ENCODE measurements at regions not wholly inside any gene's neighbourhood (a gene's known extent, or its start where the extent isn't known, plus 50 kb on each side); places are given as distances from the start of the nearest gene placed in this dataset.

DNA sequence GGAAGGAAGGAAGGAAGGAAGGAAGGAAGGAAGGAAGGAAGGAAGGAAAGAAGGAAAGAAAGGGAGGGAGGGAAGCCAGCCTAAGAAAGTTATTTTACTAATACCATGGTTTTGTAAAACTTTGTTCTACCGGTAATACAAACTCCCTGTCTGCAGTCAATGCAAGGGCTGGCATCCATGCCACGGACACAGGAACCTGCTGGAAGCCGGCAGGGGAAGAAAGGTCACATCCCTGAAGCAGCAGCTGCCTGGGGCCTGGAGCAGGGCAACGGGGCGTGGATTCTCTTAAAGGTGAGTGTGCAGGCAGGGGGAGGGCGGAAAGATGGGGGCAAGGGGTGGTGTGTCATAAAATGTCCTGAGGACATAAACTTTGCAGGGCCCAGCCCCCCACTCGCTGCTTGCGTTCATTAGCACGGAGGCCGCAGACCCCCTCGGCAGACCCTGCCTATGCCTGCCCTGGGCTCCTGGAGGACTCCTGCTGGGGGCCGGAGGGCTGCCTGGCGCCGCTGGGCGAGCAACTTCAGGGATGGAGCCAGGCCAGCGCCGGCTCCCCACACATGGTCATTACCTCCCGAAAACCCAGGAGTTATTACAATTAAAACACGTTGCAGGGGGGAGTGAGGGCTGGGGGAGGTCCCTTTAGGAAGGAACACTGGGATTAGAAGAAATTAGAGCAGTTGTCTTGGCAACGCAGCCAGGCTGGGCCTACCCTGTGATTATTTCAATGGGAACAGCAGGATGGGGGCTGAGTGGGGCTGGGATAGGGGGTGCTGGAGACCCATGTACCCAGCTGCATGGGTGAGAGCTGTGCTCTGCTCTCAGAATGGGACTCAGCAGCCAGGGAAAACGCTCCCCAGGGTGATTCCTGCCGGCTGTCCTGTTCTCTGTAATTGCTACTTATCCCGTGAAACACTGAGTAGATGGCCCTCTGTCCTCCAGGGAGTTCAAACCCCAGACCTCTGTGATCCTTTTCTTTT is 257.9 kb downstream of the SOX9 start:
- no peak for ATAC-seq
- TF ChIP-seq, protein P1, sequence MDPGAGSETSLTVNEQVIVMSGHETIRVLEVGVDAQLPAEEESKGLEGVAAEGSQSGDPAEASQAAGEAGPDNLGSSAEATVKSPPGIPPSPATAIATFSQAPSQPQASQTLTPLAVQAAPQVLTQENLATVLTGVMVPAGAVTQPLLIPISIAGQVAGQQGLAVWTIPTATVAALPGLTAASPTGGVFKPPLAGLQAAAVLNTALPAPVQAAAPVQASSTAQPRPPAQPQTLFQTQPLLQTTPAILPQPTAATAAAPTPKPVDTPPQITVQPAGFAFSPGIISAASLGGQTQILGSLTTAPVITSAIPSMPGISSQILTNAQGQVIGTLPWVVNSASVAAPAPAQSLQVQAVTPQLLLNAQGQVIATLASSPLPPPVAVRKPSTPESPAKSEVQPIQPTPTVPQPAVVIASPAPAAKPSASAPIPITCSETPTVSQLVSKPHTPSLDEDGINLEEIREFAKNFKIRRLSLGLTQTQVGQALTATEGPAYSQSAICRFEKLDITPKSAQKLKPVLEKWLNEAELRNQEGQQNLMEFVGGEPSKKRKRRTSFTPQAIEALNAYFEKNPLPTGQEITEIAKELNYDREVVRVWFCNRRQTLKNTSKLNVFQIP (CRISPR knock-in tag; IDR thresholded peaks at IDR 0.05; ENCODE audit: borderline replicate concordance, low read depth), result no peak
- peak; percentile 52; the same call in 1 of the 2 replicates for TF ChIP-seq ZNF70 (CRISPR knock-in tag; IDR thresholded peaks at IDR 0.05)

DNA sequence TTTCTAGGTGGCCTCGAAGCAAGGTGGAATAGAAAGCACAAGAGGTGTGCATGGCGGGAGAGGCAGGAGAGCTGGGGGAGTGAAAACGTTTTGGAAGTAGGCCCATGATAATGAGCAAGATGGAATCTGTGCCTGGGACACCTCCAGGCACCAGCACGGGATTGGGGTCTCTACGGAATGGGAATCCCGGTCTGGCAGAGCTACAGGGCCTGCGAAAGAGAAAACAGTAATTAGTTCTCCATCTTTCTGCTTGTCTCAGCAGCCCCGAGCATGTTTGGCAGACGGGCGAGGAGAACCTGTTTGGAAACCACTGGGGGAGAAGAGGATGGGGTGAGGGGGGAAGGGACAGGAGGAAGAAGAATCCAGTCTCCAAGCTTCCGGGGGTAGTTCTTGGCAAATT is 258.7 kb downstream of the SOX9 start:
- no peak for ATAC-seq

DNA sequence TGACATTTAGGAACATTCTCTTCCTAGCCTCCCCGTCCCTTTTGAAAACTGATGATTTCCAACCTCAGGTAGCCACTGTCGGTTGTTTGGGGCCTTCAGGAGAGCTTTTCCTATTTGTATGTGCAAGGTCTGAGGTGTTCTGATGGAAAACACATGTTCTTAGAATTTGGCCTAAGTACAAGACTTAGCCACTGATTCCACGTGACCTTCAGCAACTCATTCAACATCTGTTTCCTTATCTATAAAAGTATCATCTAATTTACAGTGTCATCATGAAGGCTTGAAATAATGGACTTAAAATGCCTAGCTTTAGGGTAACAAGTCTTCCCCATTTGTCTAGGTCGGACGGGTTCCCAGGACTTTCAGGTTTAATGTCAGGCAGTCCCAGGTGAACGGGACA is 259.3 kb downstream of the SOX9 start:
- no peak for ATAC-seq
- TF ChIP-seq, protein P2, sequence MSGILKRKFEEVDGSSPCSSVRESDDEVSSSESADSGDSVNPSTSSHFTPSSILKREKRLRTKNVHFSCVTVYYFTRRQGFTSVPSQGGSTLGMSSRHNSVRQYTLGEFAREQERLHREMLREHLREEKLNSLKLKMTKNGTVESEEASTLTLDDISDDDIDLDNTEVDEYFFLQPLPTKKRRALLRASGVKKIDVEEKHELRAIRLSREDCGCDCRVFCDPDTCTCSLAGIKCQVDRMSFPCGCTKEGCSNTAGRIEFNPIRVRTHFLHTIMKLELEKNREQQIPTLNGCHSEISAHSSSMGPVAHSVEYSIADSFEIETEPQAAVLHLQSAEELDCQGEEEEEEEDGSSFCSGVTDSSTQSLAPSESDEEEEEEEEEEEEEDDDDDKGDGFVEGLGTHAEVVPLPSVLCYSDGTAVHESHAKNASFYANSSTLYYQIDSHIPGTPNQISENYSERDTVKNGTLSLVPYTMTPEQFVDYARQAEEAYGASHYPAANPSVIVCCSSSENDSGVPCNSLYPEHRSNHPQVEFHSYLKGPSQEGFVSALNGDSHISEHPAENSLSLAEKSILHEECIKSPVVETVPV (CRISPR knock-in tag; IDR thresholded peaks at IDR 0.05), result no peak
- 0 out of 2 replicates have a peak, but pooled peaks have one; percentile 10 for TF ChIP-seq ZNF565 (CRISPR knock-in tag; conservative IDR thresholded peaks at IDR 0.05; ENCODE audit: low read depth)
- peak; percentile 91 for TF ChIP-seq TCF4 (CRISPR knock-in tag; IDR thresholded peaks at IDR 0.05; ENCODE audit: borderline replicate concordance)
- TF ChIP-seq, protein P3, sequence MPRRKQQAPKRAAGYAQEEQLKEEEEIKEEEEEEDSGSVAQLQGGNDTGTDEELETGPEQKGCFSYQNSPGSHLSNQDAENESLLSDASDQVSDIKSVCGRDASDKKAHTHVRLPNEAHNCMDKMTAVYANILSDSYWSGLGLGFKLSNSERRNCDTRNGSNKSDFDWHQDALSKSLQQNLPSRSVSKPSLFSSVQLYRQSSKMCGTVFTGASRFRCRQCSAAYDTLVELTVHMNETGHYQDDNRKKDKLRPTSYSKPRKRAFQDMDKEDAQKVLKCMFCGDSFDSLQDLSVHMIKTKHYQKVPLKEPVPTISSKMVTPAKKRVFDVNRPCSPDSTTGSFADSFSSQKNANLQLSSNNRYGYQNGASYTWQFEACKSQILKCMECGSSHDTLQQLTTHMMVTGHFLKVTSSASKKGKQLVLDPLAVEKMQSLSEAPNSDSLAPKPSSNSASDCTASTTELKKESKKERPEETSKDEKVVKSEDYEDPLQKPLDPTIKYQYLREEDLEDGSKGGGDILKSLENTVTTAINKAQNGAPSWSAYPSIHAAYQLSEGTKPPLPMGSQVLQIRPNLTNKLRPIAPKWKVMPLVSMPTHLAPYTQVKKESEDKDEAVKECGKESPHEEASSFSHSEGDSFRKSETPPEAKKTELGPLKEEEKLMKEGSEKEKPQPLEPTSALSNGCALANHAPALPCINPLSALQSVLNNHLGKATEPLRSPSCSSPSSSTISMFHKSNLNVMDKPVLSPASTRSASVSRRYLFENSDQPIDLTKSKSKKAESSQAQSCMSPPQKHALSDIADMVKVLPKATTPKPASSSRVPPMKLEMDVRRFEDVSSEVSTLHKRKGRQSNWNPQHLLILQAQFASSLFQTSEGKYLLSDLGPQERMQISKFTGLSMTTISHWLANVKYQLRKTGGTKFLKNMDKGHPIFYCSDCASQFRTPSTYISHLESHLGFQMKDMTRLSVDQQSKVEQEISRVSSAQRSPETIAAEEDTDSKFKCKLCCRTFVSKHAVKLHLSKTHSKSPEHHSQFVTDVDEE (CRISPR knock-in tag; IDR thresholded peaks at IDR 0.05), result peak; percentile 26; the same call in 1 of the 2 replicates
- TF ChIP-seq ARNTL (CRISPR knock-in tag; IDR thresholded peaks at IDR 0.05; ENCODE audit: borderline replicate concordance, low read depth), result no peak
- TF ChIP-seq RARB (CRISPR knock-in tag; IDR thresholded peaks at IDR 0.05), result no peak

More for the DNA sequence above, 258.7 kb downstream of the SOX9 start:
- TF ChIP-seq ESRRG (CRISPR knock-in tag; IDR thresholded peaks at IDR 0.05), result no peak
- TF ChIP-seq ZFP30 (CRISPR knock-in tag; IDR thresholded peaks at IDR 0.05), result no peak
- no peak for TF ChIP-seq TCF4 (CRISPR knock-in tag; IDR thresholded peaks at IDR 0.05; ENCODE audit: borderline replicate concordance)
- TF ChIP-seq, protein P2 (CRISPR knock-in tag; IDR thresholded peaks at IDR 0.05), result no peak
- TF ChIP-seq, protein P3 (CRISPR knock-in tag; IDR thresholded peaks at IDR 0.05), result no peak
- TF ChIP-seq TOX (CRISPR knock-in tag; IDR thresholded peaks at IDR 0.05; ENCODE audit: borderline replicate concordance), result no peak
- no peak for TF ChIP-seq PPARA (CRISPR knock-in tag; IDR thresholded peaks at IDR 0.05; ENCODE audit: borderline replicate concordance)
- no peak for TF ChIP-seq ARNTL (CRISPR knock-in tag; IDR thresholded peaks at IDR 0.05; ENCODE audit: borderline replicate concordance, low read depth)
- TF ChIP-seq BACH2 (CRISPR knock-in tag; IDR thresholded peaks at IDR 0.05; ENCODE audit: borderline replicate concordance), result no peak

DNA sequence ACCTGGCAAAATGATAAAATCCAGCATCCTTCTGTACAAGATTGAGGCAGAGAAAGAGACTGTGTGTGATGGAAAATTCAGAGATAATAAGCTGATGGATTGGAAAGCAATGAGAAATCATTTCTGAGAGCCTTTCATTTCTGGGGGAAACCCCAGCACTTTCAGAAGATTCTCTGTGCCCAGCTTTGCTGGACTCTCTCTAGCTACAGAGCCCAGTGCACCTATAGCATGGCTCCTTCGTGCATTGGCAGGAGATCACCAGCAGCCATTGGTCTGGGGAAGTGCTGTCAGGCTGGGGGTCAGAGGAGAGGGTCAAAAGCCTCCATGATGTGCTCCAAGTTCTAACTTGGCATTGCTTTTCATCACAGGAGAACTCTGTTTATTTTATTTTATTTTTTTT is 259.9 kb downstream of the SOX9 start:
- no peak for ATAC-seq
- TF ChIP-seq SNAI2 (CRISPR knock-in tag; IDR thresholded peaks at IDR 0.05) (no peak), ZFP3 (CRISPR knock-in tag; IDR thresholded peaks at IDR 0.05) (no peak), ISL1 (CRISPR knock-in tag; IDR thresholded peaks at IDR 0.05) (no peak), ZNF565 (CRISPR knock-in tag; conservative IDR thresholded peaks at IDR 0.05; ENCODE audit: low read depth) (no peak)
- TF ChIP-seq, protein P4, sequence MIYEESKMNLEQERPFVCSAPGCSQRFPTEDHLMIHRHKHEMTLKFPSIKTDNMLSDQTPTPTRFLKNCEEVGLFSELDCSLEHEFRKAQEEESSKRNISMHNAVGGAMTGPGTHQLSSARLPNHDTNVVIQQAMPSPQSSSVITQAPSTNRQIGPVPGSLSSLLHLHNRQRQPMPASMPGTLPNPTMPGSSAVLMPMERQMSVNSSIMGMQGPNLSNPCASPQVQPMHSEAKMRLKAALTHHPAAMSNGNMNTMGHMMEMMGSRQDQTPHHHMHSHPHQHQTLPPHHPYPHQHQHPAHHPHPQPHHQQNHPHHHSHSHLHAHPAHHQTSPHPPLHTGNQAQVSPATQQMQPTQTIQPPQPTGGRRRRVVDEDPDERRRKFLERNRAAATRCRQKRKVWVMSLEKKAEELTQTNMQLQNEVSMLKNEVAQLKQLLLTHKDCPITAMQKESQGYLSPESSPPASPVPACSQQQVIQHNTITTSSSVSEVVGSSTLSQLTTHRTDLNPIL (CRISPR knock-in tag; IDR thresholded peaks at IDR 0.05; ENCODE audit: low read depth), result no peak
